WTC11 (cell line): ENCODE measurements at regions not wholly inside any gene's neighbourhood (a gene's known extent, or its start where the extent isn't known, plus 50 kb on each side); places are given as distances from the start of the nearest gene placed in this dataset.

Experiments used
- ATF3 ChIP-seq: sonication (generic); formaldehyde crosslinking; conservative IDR thresholded peaks from 2 replicates; pipeline ENCODE4 v1.8.1; 2022; ENCODE audit warnings: mild to moderate bottlenecking, missing genetic modification reagents
- CTCF ChIP-seq: fragments of 200-600 bp; IDR thresholded peaks from 2 replicates; pipeline ENCODE4 v1.8.0; 2022; ENCODE audit warnings: antibody characterized with exemption
- ESRRA ChIP-seq: sonication (generic); formaldehyde crosslinking; IDR thresholded peaks from 2 replicates; pipeline ENCODE4 v1.8.1; 2022; ENCODE audit warnings: mild to moderate bottlenecking, missing genetic modification reagents, borderline replicate concordance
- PRDM15 ChIP-seq: sonication (generic); formaldehyde crosslinking; IDR thresholded peaks from 2 replicates; pipeline ENCODE4 v1.8.0; 2022; ENCODE audit warnings: missing genetic modification reagents
- USF1 ChIP-seq: sonication (generic); formaldehyde crosslinking; IDR thresholded peaks from 2 replicates; pipeline ENCODE4 v1.8.0; 2022; ENCODE audit warnings: mild to moderate bottlenecking, missing genetic modification reagents

- TF ChIP-seq CTCF (no peak), PRDM15 (CRISPR knock-in tag) (no peak), ESRRA (no peak), USF1 (CRISPR knock-in tag) (no peak), ATF3 (no peak)
Measured at GRCh38 chr4:89509708-89510281, 202.2 kb upstream of the GPRIN3 start.
